ENCODE measurements at regions not wholly inside any gene's neighbourhood (a gene's known extent, or its start where the extent isn't known, plus 50 kb on each side); places are given as distances from the start of the nearest gene placed in this dataset.
"Not testable (repeated sequence)": the region's sequence is repeated elsewhere in the genome, so short reads cannot be mapped to it uniquely, and the experiment has no call there.

DNA sequence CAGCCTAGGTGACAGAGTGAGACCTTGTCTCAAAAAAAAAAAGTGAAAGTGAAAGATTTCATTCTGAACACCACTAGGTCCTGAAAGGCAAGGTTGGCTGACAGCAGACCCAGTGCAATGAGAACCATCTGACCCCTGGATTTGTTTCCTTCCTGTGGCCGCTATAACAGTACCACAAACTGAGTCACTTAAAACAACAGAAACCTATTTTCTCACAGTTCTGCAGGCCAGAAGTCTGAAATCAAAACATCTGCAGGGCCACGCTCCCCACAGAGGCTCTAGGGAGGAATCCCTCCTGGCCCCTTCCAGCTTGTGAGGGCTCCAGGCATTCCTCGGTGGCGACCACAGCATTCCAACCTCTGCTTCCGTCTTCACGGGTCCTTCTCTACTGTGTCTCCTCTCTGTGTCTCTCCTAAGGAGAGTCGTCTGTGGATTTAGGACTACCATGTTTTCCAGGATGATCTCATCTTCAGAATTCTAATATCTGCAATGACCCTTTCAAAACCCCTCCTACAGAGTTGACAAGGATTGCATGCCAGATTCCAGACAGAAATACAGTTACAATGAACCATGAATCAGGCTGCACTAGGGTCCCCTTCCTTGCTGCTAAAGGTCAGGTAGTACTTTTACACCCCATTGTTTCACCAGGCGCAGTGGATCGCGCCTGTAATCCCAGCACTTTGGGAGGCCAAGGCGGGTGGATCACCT, 78.0 kb upstream of the ADGRL1 start:
- DNase-seq = not testable (repeated sequence)

- DNase-seq = not testable (repeated sequence)
These were observed 73.3 kb upstream of the ADGRL1 start for GRCh38 chr19:14279270-14279669.

DNA sequence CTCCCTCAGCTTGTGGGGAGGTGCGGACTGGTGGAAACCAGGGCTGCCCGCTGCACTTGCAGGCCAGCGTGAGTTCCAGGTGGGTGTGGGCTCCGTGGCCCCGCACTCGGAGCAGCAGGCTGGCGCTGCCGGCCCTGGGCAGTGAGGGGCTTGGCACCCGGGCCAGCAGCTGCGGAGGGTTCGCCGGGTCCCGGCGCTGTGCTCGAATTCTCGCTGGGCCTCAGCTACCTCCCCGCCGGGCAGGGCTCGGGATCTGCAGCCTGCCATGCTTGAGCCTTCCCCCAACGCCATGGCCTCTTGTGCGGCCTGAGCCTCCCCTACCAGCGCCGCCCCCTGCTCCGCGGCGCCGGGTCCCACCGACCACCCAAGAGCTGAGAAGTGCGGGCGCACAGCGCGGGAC, 71.6 kb upstream of the ADGRL1 start:
- no peak for DNase-seq

- not testable (repeated sequence) for DNase-seq
These were observed 69.9 kb upstream of the ADGRL1 start for GRCh38 chr19:14275823-14276222.

GRCh38 chr19:14272623-14273022, 66.7 kb upstream of the ADGRL1 start:
- DNase-seq = no peak

GRCh38 chr19:14271840-14272239, 65.9 kb upstream of the ADGRL1 start:
- DNase-seq = no peak

DNA sequence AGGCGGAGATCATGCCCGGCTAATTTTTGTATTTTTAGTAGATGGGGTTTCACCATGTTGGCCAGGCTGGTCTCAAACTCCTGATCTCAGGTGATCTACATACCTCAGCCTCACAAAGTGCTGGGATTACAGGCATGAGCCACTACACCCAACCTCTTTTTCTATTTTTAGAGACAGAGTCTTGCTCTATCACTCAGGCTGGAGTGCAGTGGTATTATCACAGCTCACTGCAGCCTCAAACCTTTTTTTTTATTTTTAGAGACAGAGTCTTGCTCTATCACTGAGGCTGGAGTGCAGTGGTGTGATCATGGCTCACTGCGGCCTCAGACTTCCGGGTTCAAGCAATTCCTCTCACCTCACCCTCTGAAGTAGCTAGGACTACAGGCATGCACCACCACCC, 64.6 kb upstream of the ADGRL1 start:
- DNase-seq = not testable (repeated sequence)

DNA sequence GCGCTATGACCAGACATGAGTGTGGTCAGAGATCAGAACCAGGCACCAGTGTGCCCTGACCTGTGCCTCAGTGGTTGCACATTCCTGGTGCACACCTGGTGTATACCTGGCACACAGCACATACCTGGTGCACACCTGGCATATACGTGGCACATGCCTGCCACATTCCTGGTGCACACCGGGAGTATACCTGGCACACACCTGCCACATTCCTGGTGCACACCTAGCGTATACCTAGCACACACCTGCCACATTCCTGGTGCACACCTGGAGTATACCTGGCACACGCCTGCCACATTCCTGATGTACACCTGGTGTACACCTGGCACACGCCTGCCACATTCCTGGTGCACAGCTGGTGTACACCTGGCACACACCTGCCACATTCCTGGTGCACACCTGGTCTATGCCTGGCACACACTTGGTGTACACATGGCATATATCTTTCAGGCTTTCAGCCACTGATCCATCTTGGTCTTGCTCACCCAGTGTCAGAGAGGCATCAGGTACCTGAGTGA, 61.3 kb upstream of the ADGRL1 start:
- no peak for DNase-seq

- DNase-seq = not testable (repeated sequence)
These were observed 60.2 kb upstream of the ADGRL1 start for GRCh38 chr19:14266208-14266607.

DNA sequence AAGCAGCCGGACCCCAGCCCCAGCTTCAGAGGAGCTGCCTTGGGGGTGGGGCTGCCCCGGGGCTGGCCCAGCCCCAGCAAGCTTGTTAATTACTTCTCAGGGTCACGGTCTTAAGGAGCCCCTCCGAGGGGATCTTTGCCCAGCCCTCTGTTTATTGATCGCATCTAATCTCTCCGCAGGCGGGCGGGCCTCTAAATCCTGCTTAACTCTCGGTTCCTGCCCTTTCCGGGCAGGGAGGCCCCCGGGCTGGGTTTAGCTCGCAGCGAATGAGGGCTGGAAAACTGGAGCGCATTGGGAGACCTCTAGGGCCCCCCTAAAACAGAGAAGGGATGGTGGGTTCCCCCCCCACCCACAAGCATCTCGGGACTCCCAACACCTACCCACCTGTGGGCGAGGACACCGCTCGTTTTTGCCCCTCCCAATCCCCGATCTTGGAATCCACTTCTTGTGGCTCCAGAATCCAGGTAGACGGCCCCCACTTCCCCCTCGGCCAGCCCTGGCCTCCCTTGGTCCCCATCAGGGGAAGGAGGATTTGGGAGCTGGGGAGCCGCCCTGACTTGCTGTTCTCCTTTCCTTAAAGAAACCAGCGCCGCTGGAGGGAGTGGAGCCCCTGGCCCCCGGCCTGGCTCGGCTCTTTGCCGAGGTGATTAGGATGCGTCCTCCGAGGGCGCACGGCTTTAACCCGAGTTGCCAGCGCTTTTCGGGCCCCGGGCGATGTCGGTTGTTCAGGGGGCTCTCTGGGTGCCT, 59.5 kb upstream of the ADGRL1 start:
- DNase-seq = no peak

DNA sequence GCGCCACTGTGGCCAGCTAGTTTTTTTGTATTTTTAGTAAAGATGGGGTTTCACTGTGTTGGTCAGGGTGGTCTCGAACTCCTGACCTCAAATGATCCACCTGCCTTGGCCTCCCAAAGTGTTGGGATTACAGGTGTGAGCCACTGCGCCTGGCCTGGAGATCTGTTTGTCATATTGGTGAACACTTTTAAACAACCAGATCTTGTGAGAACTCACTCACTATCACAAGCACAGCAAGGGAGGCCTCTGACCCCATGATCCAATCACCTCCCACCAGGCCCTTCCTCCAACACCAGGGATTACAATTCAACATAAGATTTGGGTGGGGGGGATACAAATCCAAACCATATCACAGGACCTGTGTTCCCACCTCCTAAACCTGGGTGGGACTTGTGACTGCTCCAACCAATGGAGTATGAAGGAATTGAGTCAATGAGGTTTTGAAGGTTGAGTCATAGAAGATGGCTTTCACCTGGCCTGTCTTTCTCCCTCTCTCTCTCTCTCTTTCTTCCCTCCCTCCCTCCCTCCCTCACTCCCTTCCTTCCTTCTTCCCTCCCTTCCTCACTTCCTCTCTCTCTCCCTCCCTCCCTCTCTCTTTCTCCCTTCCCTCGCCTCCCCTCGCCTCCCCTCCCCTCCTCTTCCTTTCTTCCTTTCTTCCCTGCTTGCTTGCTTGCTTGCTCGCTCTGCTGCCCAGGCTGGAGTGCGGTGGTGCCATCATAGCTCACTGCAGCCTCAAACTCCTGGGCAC, 50.1 kb upstream of the ADGRL1 start:
- not testable (repeated sequence) for DNase-seq

Data from activated CD4-positive, CD25-positive, alpha-beta regulatory T cell treated with anti-CD3 and anti-CD28 coated beads, Interleukin-2, amount 50 U/mL, for 72 hours (primary cell).